K562 (cell line): ENCODE measurements at regions not wholly inside any gene's neighbourhood (a gene's known extent, or its start where the extent isn't known, plus 50 kb on each side); places are given as distances from the start of the nearest gene placed in this dataset.

ENCODE experiments used
- ATAC-seq: fragments of 200-7000 bp; cut with Tn5 transposase; 3 replicates; pipeline ENCODE4 v1.9.1; 2020; ENCODE audit warnings: moderate library complexity
- BruUV-seq: library from RNA; stranded (reverse); fragments of 400-500 nt; replicated peaks from 2 replicates; lab custom pipeline; 2021; lab: Mats Ljungman, UMichigan
- CTCF ChIA-PET: fragments of 300-600 bp; formaldehyde crosslinking; extraction: SDS; loops from one replicate; lab custom pipeline; 2021; ENCODE audit warnings: low intra/inter-chr PET ratio; lab: Yijun Ruan, JAX
- POLR2A ChIA-PET: fragments of 300-600, 350-650 bp; sonication (Branson Sonifier 250); formaldehyde crosslinking; extraction: SDS; loops from one replicate; lab custom pipeline; 2021; ENCODE audit warnings: antibody characterized with exemption, inconsistent platforms; lab: Yijun Ruan, JAX
- DNase-seq, 4 experiments: peaks; one replicate each; pipeline versions ENCODE4 v3.0.0 to v3.0.0-alpha.2; 2011 to 2018; ENCODE audit warnings: low spot score in 3 of 4, mixed read lengths in 3 of 4; ENCODE audit errors: extremely low read depth in 1 of 4
- FAIRE-seq: peaks from 2 replicates; lab custom pipeline; 2011; peaks lifted over from hg19 to GRCh38; lab: Jason Lieb, UNC
- H2AFZ ChIP-seq: 2 replicates; pipeline ENCODE4 v1.6.0; 2011; ENCODE audit warnings: low read depth, low read length, control low read depth, inconsistent platforms
- H3K27ac ChIP-seq: fragments of 200-600 bp; 3 replicates; pipeline ENCODE4 v1.8.0; 2011; ENCODE audit warnings: low read depth, mild to moderate bottlenecking, control low read depth, inconsistent platforms, low read length, moderate library complexity, mixed read lengths; ENCODE audit errors: extremely low read depth
- H3K27me3 ChIP-seq, 2 experiments: fragments of 300-600 bp in 1 of 2; 2 replicates in 1 of 2; 3 replicates in 1 of 2; pipeline versions ENCODE4 v1.6.0 to v1.8.0; 2011; ENCODE audit warnings: inconsistent platforms in 2 of 2, low read length in 2 of 2, mild to moderate bottlenecking in 1 of 2, mixed read lengths in 1 of 2, moderate library complexity in 1 of 2; ENCODE audit not compliant: control insufficient read depth in 2 of 2, insufficient read depth in 2 of 2
- H3K36me3 ChIP-seq: fragments of 300-600 bp; 3 replicates; pipeline ENCODE4 v1.8.0; 2011; ENCODE audit warnings: mild to moderate bottlenecking, low read length, inconsistent platforms; ENCODE audit not compliant: control insufficient read depth, insufficient read depth
- H3K4me1 ChIP-seq, 2 experiments: fragments of 200-600 bp in 1 of 2; replicated peaks in 1 of 2; 2 replicates in 1 of 2; 3 replicates in 1 of 2; pipeline versions ENCODE4 v1.5.1 to v1.8.0; 2011; ENCODE audit warnings: inconsistent platforms in 2 of 2, low read length in 2 of 2, mild to moderate bottlenecking in 1 of 2, mixed read lengths in 1 of 2, moderate library complexity in 1 of 2; ENCODE audit not compliant: control insufficient read depth in 2 of 2, insufficient read depth in 2 of 2
- H3K4me2 ChIP-seq: 2 replicates; pipeline ENCODE4 v1.6.1; 2011; ENCODE audit warnings: low read length, control low read depth, inconsistent platforms, mixed read lengths; ENCODE audit not compliant: insufficient read depth
- H3K4me3 ChIP-seq: fragments of 200-600 bp; sonication (generic), shearing (Covaris generic); 2 replicates; pipeline ENCODE4 v1.5.1; 2016; ENCODE audit warnings: control low read depth, inconsistent platforms
- H3K79me2 ChIP-seq: fragments of 200-600 bp; 3 replicates; pipeline ENCODE4 v1.8.0; 2011; ENCODE audit warnings: low read length, inconsistent platforms; ENCODE audit not compliant: control insufficient read depth, insufficient read depth
- H3K9ac ChIP-seq, 2 experiments: 2 replicates each; pipeline versions ENCODE4 v1.6.0 to v1.6.1; 2011; ENCODE audit warnings: low read depth in 2 of 2, low read length in 2 of 2, control low read depth in 1 of 2, inconsistent platforms in 1 of 2, mild to moderate bottlenecking in 1 of 2, mixed read lengths in 1 of 2; ENCODE audit not compliant: insufficient read depth in 1 of 2
- H3K9me1 ChIP-seq: one replicate; pipeline ENCODE4 v1.6.0; 2011; ENCODE audit warnings: inconsistent platforms, mild to moderate bottlenecking, low read length, moderate library complexity; ENCODE audit not compliant: control insufficient read depth, insufficient read depth
- H3K9me3 ChIP-seq: replicated peaks from 2 replicates; pipeline ENCODE4 v1.5.1; 2011; ENCODE audit warnings: low read depth, low read length, inconsistent platforms; ENCODE audit not compliant: control insufficient read depth, insufficient read depth
- H4K20me1 ChIP-seq: replicated peaks from 2 replicates; pipeline ENCODE4 v1.6.1; 2011; ENCODE audit warnings: low read length, inconsistent platforms, mixed read lengths; ENCODE audit not compliant: control insufficient read depth, insufficient read depth
- BRF2 ChIP-seq: IDR thresholded peaks from 3 replicates; pipeline ENCODE4 v1.6.1; 2011; ENCODE audit warnings: borderline replicate concordance, mild to moderate bottlenecking; ENCODE audit not compliant: insufficient read length, insufficient read depth
- EP400 ChIP-seq: fragments of 450-650 bp; IDR thresholded peaks from 2 replicates; pipeline ENCODE4 v1.6.1; 2017; ENCODE audit warnings: antibody characterized with exemption, mild to moderate bottlenecking, moderate library complexity
- ESRRA ChIP-seq: fragments of 450-650 bp; IDR thresholded peaks from 2 replicates; pipeline ENCODE4 v1.6.1; 2014; ENCODE audit warnings: low read depth, mild to moderate bottlenecking, moderate library complexity, borderline replicate concordance
- HCFC1 ChIP-seq: IDR thresholded peaks from 2 replicates; pipeline ENCODE4 v1.6.1; 2012; ENCODE audit warnings: low read depth, low read length, improper control_type of control experiment
- HDAC2 ChIP-seq: fragments of 450-650 bp; IDR thresholded peaks from 2 replicates; pipeline ENCODE4 v1.6.1; 2016; ENCODE audit warnings: mild to moderate bottlenecking
- HMG20A ChIP-seq: fragments of 450-650 bp; formaldehyde crosslinking; conservative IDR thresholded peaks from 2 replicates; pipeline ENCODE4 v1.4.0; 2020; ENCODE audit warnings: mild to moderate bottlenecking, mixed read lengths
- MLX ChIP-seq, 2 experiments: fragments of 450-650 bp in 1 of 2; sonication (generic) in 1 of 2; formaldehyde crosslinking; conservative IDR thresholded peaks; 2 replicates each; pipeline versions ENCODE4 v1.4.0 to v1.8.1; 2020 to 2022; ENCODE audit warnings: mild to moderate bottlenecking in 1 of 2, missing genetic modification reagents in 1 of 2
- MYBL2 ChIP-seq, 2 experiments: fragments of 450-650 bp in 1 of 2; sonication (generic) in 1 of 2; formaldehyde crosslinking in 1 of 2; IDR thresholded peaks; 2 replicates each; pipeline versions ENCODE4 v1.6.1 to v1.8.1; 2017 to 2022; ENCODE audit warnings: borderline replicate concordance in 1 of 2, inconsistent platforms in 1 of 2, low read depth in 1 of 2, mild to moderate bottlenecking in 1 of 2, missing genetic modification reagents in 1 of 2, moderate library complexity in 1 of 2
- PCBP1 ChIP-seq: fragments of 200-400 bp; formaldehyde crosslinking; IDR thresholded peaks from 2 replicates; pipeline ENCODE4 v1.6.1; 2018; ENCODE audit warnings: mild to moderate bottlenecking, low read depth, low read length; ENCODE audit not compliant: poor library complexity, severe bottlenecking
- TOE1 ChIP-seq, 2 experiments: fragments of 450-650 bp in 1 of 2; sonication (generic) in 1 of 2; formaldehyde crosslinking in 1 of 2; IDR thresholded peaks; 2 replicates each; pipeline versions ENCODE4 v1.7.1 to v1.8.0; 2016 to 2022; ENCODE audit warnings: borderline replicate concordance in 2 of 2, mild to moderate bottlenecking in 2 of 2, antibody characterized with exemption in 1 of 2, inconsistent platforms in 1 of 2, low read depth in 1 of 2, missing genetic modification reagents in 1 of 2, moderate library complexity in 1 of 2
- ZBTB43 ChIP-seq: sonication (generic); formaldehyde crosslinking; IDR thresholded peaks from 2 replicates; pipeline ENCODE4 v1.8.0; 2023; ENCODE audit warnings: mild to moderate bottlenecking, missing genetic modification reagents
- WGBS: fragments of 100-300 bp; shearing (Covaris generic); methylation state at CpG from one replicate; pipeline ENCODE4 v1.1.6; 2016; ENCODE audit warnings: low coverage, mixed read lengths; ENCODE audit not compliant: insufficient coverage; ENCODE audit errors: missing lambda C conversion rate; 5-methylcytosine and 5-hydroxymethylcytosine counted together
- in situ Hi-C: fragments of 300-500 bp; cut with MboI; formaldehyde crosslinking; loops from 4 replicates; pipeline ENCODE4 v1.15.0; 2018; ENCODE audit warnings: inconsistent platforms, mixed read lengths
- intact Hi-C: fragments of 100-400 bp; cut with micrococcal nuclease; formaldehyde crosslinking; loops from 2 replicates; pipeline ENCODE4 v1.14.2; 2022
- TF ChIP-seq, protein P1 (sequence below): sonication (generic); formaldehyde crosslinking; IDR thresholded peaks from 2 replicates; pipeline ENCODE4 v1.8.0; 2022; ENCODE audit warnings: mild to moderate bottlenecking, missing genetic modification reagents, borderline replicate concordance

- Histone ChIP-seq H3K4me3 (no peak overlapping the region), H3K9ac (no peak overlapping the region), H3K9me3 (no peaks in the 10 kb centered on the region), H3K27ac (no peak overlapping the region), H3K79me2 (no peaks in the 10 kb centered on the region), H2AFZ (no peak overlapping the region), H3K4me2 (no peak overlapping the region), H3K4me1 (no peaks in the 10 kb centered on the region), H3K36me3 (no peaks in the 10 kb centered on the region), H3K27me3 (no peaks in the 10 kb centered on the region), H3K9me1 (no peaks in the 10 kb centered on the region), H4K20me1 (no peaks in the 10 kb centered on the region)
- in situ Hi-C loops (no loop called here), intact Hi-C loops (no loop called here)
- FAIRE-seq (no peak), DNase-seq (no peak), ATAC-seq (no peak)
- ChIA-PET POLR2A (no interaction called here), CTCF (no interaction called here)
- 0% methylated on average over 1 of the region's 1 CpG for WGBS
- TF ChIP-seq ZBTB43 (no peak), BRF2 (no peak), TOE1 (IDR thresholded peaks at IDR 0.05; ENCODE audit: borderline replicate concordance) (no peak), TOE1 (CRISPR knock-in tag; IDR thresholded peaks at IDR 0.05; ENCODE audit: borderline replicate concordance, low read depth) (no peak), MLX (CRISPR knock-in tag; conservative IDR thresholded peaks at IDR 0.05) (no peak), EP400 (no peak), HDAC2 (no peak), ESRRA (no peak), PCBP1 (no peak), HCFC1 (no peak), MYBL2 (IDR thresholded peaks at IDR 0.05; ENCODE audit: low read depth) (no peak), MYBL2 (CRISPR knock-in tag; IDR thresholded peaks at IDR 0.05; ENCODE audit: borderline replicate concordance) (no peak), HMG20A (CRISPR knock-in tag) (no peak)
- TF ChIP-seq, protein P1, sequence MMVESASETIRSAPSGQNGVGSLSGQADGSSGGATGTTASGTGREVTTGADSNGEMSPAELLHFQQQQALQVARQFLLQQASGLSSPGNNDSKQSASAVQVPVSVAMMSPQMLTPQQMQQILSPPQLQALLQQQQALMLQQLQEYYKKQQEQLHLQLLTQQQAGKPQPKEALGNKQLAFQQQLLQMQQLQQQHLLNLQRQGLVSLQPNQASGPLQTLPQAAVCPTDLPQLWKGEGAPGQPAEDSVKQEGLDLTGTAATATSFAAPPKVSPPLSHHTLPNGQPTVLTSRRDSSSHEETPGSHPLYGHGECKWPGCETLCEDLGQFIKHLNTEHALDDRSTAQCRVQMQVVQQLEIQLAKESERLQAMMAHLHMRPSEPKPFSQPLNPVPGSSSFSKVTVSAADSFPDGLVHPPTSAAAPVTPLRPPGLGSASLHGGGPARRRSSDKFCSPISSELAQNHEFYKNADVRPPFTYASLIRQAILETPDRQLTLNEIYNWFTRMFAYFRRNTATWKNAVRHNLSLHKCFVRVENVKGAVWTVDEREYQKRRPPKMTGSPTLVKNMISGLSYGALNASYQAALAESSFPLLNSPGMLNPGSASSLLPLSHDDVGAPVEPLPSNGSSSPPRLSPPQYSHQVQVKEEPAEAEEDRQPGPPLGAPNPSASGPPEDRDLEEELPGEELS = no peak
- no TSS peak for BruUV-seq
Measured at GRCh38 chr1:106055855-106056254, 1000.6 kb upstream of the PRMT6 start.
